HEK293 (cell line): ENCODE measurements at regions not wholly inside any gene's neighbourhood (a gene's known extent, or its start where the extent isn't known, plus 50 kb on each side); places are given as distances from the start of the nearest gene placed in this dataset.

Experiments
- CTCF ChIP-seq: fragments of 450-650 bp; formaldehyde crosslinking; IDR thresholded peaks from 2 replicates; pipeline ENCODE4 v1.5.1; 2016; ENCODE audit warnings: missing biosample characterization, missing genetic modification characterization
- KLF10 ChIP-seq: fragments of 450-650 bp; IDR thresholded peaks from 2 replicates; pipeline ENCODE4 v1.5.1; 2018; ENCODE audit warnings: missing biosample characterization, mild to moderate bottlenecking, missing genetic modification characterization
- ZNF555 ChIP-seq: fragments of 450-650 bp; formaldehyde crosslinking; conservative IDR thresholded peaks from 2 replicates; pipeline ENCODE4 v1.5.1; 2017; ENCODE audit warnings: missing biosample characterization, mild to moderate bottlenecking, missing genetic modification characterization, inconsistent platforms

GRCh38 chr10:3274414-3274813 lies 101.8 kb upstream of the PITRM1 start:
- TF ChIP-seq ZNF555, result no peak
- no peak for TF ChIP-seq CTCF (tag by site-specific recombination)
- no peak for TF ChIP-seq KLF10 (tag by site-specific recombination)
